ENCODE measurements at regions not wholly inside any gene's neighbourhood (a gene's known extent, or its start where the extent isn't known, plus 50 kb on each side); places are given as distances from the start of the nearest gene placed in this dataset.

DNA sequence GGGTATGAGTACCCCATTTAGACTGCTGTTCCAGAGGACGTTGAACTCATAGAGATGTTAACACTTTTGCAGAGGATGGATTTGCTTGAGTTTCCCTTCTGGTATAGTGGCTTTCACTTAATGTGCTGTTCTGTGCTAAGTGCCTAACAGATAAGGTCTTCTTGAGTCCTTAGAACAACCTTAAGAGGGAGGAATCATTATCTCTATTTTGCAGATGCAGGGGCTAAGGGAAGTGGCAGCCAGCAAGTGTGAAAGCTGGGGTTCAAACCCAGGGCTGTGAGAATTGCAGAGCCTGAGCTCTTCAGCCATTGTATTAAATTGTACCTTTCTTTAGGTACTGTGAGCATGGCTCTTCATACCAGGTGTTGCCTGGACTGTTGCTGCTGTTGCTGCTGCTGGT, 122.1 kb upstream of the NRXN3 start:
- TF ChIP-seq, protein P1, sequence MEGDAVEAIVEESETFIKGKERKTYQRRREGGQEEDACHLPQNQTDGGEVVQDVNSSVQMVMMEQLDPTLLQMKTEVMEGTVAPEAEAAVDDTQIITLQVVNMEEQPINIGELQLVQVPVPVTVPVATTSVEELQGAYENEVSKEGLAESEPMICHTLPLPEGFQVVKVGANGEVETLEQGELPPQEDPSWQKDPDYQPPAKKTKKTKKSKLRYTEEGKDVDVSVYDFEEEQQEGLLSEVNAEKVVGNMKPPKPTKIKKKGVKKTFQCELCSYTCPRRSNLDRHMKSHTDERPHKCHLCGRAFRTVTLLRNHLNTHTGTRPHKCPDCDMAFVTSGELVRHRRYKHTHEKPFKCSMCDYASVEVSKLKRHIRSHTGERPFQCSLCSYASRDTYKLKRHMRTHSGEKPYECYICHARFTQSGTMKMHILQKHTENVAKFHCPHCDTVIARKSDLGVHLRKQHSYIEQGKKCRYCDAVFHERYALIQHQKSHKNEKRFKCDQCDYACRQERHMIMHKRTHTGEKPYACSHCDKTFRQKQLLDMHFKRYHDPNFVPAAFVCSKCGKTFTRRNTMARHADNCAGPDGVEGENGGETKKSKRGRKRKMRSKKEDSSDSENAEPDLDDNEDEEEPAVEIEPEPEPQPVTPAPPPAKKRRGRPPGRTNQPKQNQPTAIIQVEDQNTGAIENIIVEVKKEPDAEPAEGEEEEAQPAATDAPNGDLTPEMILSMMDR (IDR thresholded peaks at IDR 0.05; ENCODE audit: insufficient read depth, low read length, poor library complexity, severe bottlenecking) = no peak
- no peak for TF ChIP-seq EZH2phosphoT487 (conservative IDR thresholded peaks at IDR 0.05; ENCODE audit: low read length)

Data from SU-DHL-6 (cell line).